Ishikawa (cell line): ENCODE measurements at regions not wholly inside any gene's neighbourhood (a gene's known extent, or its start where the extent isn't known, plus 50 kb on each side); places are given as distances from the start of the nearest gene placed in this dataset.

Experiments
- CREB1 ChIP-seq: IDR thresholded peaks from 2 replicates; pipeline ENCODE4 v1.6.1; 2012; ENCODE audit warnings: low read depth
- EP300 ChIP-seq: IDR thresholded peaks from 2 replicates; pipeline ENCODE4 v1.6.1; 2012; ENCODE audit warnings: borderline replicate concordance
- FOXM1 ChIP-seq: IDR thresholded peaks from 2 replicates; pipeline ENCODE4 v1.6.1; 2012; ENCODE audit warnings: low read depth, borderline replicate concordance
- REST ChIP-seq: IDR thresholded peaks from 2 replicates; pipeline ENCODE4 v1.6.1; 2012; ENCODE audit warnings: low read depth, mild to moderate bottlenecking

GRCh38 chr18:78559584-78559983 is 420.0 kb upstream of the SALL3 start:
- TF ChIP-seq REST (no peak), FOXM1 (no peak), EP300 (no peak), CREB1 (no peak)
